Ishikawa (cell line): ENCODE measurements at regions not wholly inside any gene's neighbourhood (a gene's known extent, or its start where the extent isn't known, plus 50 kb on each side); places are given as distances from the start of the nearest gene placed in this dataset.

Experiments
- CEBPB ChIP-seq: IDR thresholded peaks from 2 replicates; pipeline ENCODE4 v1.6.1; 2012
- CREB1 ChIP-seq: IDR thresholded peaks from 2 replicates; pipeline ENCODE4 v1.6.1; 2012; ENCODE audit warnings: low read depth
- EGR1 ChIP-seq: IDR thresholded peaks from 2 replicates; pipeline ENCODE4 v1.6.1; 2012
- EP300 ChIP-seq: IDR thresholded peaks from 2 replicates; pipeline ENCODE4 v1.6.1; 2012; ENCODE audit warnings: borderline replicate concordance
- FOXM1 ChIP-seq: IDR thresholded peaks from 2 replicates; pipeline ENCODE4 v1.6.1; 2012; ENCODE audit warnings: low read depth, borderline replicate concordance
- MAX ChIP-seq: IDR thresholded peaks from 2 replicates; pipeline ENCODE4 v1.6.1; 2012
- NFIC ChIP-seq: IDR thresholded peaks from 2 replicates; pipeline ENCODE4 v1.6.1; 2012
- RAD21 ChIP-seq: IDR thresholded peaks from 2 replicates; pipeline ENCODE4 v1.6.1; 2012; ENCODE audit warnings: low read depth
- REST ChIP-seq: IDR thresholded peaks from 2 replicates; pipeline ENCODE4 v1.6.1; 2012; ENCODE audit warnings: low read depth, mild to moderate bottlenecking
- TAF1 ChIP-seq: IDR thresholded peaks from 2 replicates; pipeline ENCODE4 v1.6.1; 2012; ENCODE audit warnings: low read depth, mild to moderate bottlenecking
- TCF12 ChIP-seq: IDR thresholded peaks from 2 replicates; pipeline ENCODE4 v1.6.1; 2012; ENCODE audit warnings: low read depth
- TEAD4 ChIP-seq: IDR thresholded peaks from 2 replicates; pipeline ENCODE4 v1.6.1; 2012
- USF1 ChIP-seq: IDR thresholded peaks from 2 replicates; pipeline ENCODE4 v1.6.1; 2012
- YY1 ChIP-seq: IDR thresholded peaks from 2 replicates; pipeline ENCODE4 v1.6.1; 2012; ENCODE audit warnings: low read depth
- ZBTB7A ChIP-seq: IDR thresholded peaks from 2 replicates; pipeline ENCODE4 v1.6.1; 2012; ENCODE audit warnings: low read depth

GRCh38 chr2:200042102-200042735 is 86.8 kb downstream of the MAIP1 start:
- TF ChIP-seq USF1, result no peak
- TF ChIP-seq ZBTB7A, result no peak
- TF ChIP-seq TCF12, result no peak
- TF ChIP-seq RAD21, result no peak
- TF ChIP-seq CREB1, result no peak
- TF ChIP-seq TEAD4, result no peak
- TF ChIP-seq TAF1, result no peak
- no peak for TF ChIP-seq MAX
- TF ChIP-seq EGR1, result no peak
- TF ChIP-seq NFIC, result no peak
- no peak for TF ChIP-seq FOXM1
- TF ChIP-seq EP300, result no peak

GRCh38 chr2:200042944-200043343 is 87.6 kb downstream of the MAIP1 start:
- no peak for TF ChIP-seq NFIC
- no peak for TF ChIP-seq CREB1
- no peak for TF ChIP-seq RAD21
- no peak for TF ChIP-seq EP300
- no peak for TF ChIP-seq TCF12
- TF ChIP-seq MAX, result no peak
- no peak for TF ChIP-seq TEAD4
- no peak for TF ChIP-seq ZBTB7A
- no peak for TF ChIP-seq YY1

GRCh38 chr2:200044453-200044852 is 89.1 kb downstream of the MAIP1 start:
- no peak for TF ChIP-seq REST

GRCh38 chr2:200048421-200048820 is 93.0 kb downstream of the MAIP1 start:
- no peak for TF ChIP-seq CEBPB

- TF ChIP-seq RAD21 (no peak), MAX (no peak), FOXM1 (no peak), TAF1 (no peak), ZBTB7A (no peak), REST (no peak), NFIC (no peak), CEBPB (no peak), EGR1 (no peak), YY1 (no peak), TEAD4 (no peak), USF1 (no peak), TCF12 (no peak), CREB1 (no peak), EP300 (no peak)
Measured at GRCh38 chr2:200049086-200049485, 93.7 kb downstream of the MAIP1 start.

GRCh38 chr2:200050921-200051610 is 95.7 kb downstream of the MAIP1 start:
- TF ChIP-seq ZBTB7A (no peak), EGR1 (no peak), RAD21 (no peak), MAX (no peak), TAF1 (no peak), CREB1 (no peak), FOXM1 (no peak), YY1 (no peak), TCF12 (no peak), USF1 (no peak), REST (no peak), EP300 (no peak), CEBPB (no peak), NFIC (no peak), TEAD4 (no peak)
